ENCODE measurements at regions not wholly inside any gene's neighbourhood (a gene's known extent, or its start where the extent isn't known, plus 50 kb on each side); places are given as distances from the start of the nearest gene placed in this dataset.
"Not testable (repeated sequence)": the region's sequence is repeated elsewhere in the genome, so short reads cannot be mapped to it uniquely, and the experiment has no call there.

DNA sequence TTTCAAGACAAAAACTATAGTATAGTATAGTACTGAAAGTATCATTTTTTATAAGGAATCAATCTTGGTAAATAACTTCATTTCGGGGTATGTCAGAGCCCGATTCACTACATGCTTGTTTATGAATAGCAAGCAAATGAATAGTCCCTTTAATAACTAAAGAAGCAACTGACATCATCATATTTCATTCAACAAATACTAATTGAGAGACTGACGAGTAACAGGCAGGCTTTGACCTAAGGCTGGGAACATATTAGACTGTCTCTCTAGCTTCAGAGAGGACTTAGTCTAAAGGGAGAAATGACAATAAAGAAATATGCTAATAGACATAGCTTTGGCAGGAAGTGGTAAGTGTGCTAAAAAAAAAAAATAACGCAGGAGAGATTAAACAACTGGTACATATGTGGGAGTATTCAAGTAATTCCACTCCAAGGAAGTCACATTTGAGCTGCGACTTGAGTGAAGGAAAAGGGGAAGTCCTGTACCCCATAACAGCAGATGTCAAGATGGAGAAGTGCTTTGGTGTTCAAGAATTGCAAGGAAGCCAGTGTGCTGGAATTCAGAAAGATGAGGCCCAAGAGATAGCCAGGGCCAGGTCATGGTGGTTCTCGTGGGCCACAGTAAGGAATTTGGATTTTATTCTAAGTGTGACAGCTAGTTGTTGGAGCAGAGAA is 284.9 kb downstream of the FBXO8 start:
- no peaks in the 10 kb centered on the region for H3K36me3 Mint-ChIP-seq
- H3K27ac Mint-ChIP-seq, result no peak overlapping the region
- no peak overlapping the region for H3K4me3 Mint-ChIP-seq
- no peak for DNase-seq
- peaks cover 0 to 9% (median 6%) of the 10 kb centered on the region in 6 donors for H3K9me3 Mint-ChIP-seq
- peaks cover 0 to 3% (median 2%) of the 10 kb centered on the region in 3 donors for H3K27me3 Mint-ChIP-seq (ENCODE audit: low read depth in 3 of 3)
- H3K4me1 Mint-ChIP-seq, result no peaks in the 10 kb centered on the region

DNA sequence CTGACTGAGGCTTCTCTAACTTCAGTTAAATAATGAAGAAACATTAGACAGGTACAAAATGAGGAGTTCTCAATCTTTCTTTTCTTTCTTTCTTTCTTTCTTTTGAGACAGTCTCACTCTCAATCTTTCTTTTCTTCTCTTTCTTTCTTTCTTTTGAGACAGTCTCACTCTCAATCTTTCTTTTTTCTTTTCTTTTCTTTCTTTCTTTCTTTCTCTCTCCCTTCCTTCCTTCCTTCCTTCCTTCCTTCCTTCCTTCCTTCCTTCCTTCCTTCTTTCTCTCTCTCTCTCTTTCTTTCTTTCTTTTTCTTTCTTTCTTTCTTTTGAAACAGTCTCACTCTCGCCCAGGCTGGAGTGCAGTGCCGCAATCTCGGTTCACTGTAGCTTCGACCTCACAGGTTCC is 287.7 kb downstream of the FBXO8 start:
- DNase-seq; H3K36me3 Mint-ChIP-seq; H3K4me1 Mint-ChIP-seq; H3K27me3 Mint-ChIP-seq (ENCODE audit: low read depth in 3 of 3); H3K9me3 Mint-ChIP-seq; H3K27ac Mint-ChIP-seq; H3K4me3 Mint-ChIP-seq: not testable (repeated sequence)

DNA sequence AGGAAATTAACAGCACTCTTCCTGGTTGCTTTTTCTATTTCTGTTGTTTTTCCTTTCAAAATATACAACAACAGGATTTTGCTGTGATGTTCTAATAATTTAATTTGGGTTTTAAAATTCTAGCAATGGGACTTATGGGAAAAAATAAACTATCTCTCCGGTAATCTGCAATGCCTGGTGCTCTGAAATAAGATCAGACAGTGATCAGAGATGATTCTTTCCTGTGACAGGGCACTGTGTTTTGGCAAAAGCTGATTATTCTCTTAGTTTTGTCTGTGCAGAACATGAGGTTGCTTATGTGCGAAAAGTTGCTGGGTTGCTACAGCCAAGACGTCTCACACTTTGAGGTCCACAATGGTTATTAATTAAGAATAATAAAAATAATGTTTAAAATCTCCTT is 291.7 kb downstream of the FBXO8 start:
- H3K27ac Mint-ChIP-seq, result no peak overlapping the region
- no peak overlapping the region for H3K4me3 Mint-ChIP-seq
- no peaks in the 10 kb centered on the region for H3K36me3 Mint-ChIP-seq
- H3K27me3 Mint-ChIP-seq (ENCODE audit: low read depth in 3 of 3), result peaks cover 0 to 5% (median 2%) of the 10 kb centered on the region in 3 donors
- DNase-seq, result no peak
- peaks cover 0 to 7% (median 4%) of the 10 kb centered on the region in 6 donors for H3K9me3 Mint-ChIP-seq
- no peaks in the 10 kb centered on the region for H3K4me1 Mint-ChIP-seq

DNA sequence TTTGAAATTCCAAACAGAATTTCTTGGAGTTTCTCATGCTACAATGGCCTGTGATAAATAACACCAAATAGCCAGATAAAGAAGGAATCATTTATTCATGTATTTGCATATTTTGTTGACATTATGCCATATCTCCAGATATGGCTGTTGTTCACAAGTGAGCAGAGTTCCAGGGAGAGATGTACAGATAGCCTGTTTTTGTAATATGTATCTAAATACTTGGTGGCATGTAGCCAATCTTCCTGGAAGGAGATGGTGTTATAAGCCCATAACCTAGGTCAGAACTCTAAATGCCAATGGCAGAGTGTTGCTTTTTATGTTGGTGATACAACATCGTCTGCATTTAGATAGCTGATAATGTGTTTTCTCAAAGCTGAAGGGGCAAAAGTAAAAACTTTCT is 292.2 kb downstream of the FBXO8 start:
- H3K9me3 Mint-ChIP-seq, result peaks cover 0 to 9% (median 4%) of the 10 kb centered on the region in 6 donors
- H3K36me3 Mint-ChIP-seq, result no peaks in the 10 kb centered on the region
- H3K4me1 Mint-ChIP-seq, result no peaks in the 10 kb centered on the region
- H3K4me3 Mint-ChIP-seq, result no peak overlapping the region
- no peak overlapping the region for H3K27ac Mint-ChIP-seq
- H3K27me3 Mint-ChIP-seq (ENCODE audit: low read depth in 3 of 3), result peaks cover 0 to 5% (median 2%) of the 10 kb centered on the region in 3 donors
- DNase-seq, result no peak

DNA sequence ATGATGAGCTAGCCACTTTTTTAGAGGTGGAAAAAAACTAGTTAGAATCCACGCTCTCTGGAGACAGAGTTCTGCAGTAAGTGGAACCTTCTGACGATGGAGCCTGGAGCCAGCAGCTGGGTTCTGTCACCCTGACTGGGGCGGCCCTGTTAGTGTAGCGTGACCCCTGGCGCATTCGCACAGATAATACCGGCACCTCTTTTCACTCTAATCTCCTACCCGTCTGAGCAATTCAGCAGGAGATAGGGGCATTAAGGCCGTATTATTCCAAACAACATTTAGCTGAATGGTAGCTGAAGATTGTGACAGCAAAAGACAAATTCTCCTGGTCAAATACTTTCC is 292.6 kb downstream of the FBXO8 start:
- peaks cover 0 to 3% (median 2%) of the 10 kb centered on the region in 3 donors for H3K27me3 Mint-ChIP-seq (ENCODE audit: low read depth in 3 of 3)

DNA sequence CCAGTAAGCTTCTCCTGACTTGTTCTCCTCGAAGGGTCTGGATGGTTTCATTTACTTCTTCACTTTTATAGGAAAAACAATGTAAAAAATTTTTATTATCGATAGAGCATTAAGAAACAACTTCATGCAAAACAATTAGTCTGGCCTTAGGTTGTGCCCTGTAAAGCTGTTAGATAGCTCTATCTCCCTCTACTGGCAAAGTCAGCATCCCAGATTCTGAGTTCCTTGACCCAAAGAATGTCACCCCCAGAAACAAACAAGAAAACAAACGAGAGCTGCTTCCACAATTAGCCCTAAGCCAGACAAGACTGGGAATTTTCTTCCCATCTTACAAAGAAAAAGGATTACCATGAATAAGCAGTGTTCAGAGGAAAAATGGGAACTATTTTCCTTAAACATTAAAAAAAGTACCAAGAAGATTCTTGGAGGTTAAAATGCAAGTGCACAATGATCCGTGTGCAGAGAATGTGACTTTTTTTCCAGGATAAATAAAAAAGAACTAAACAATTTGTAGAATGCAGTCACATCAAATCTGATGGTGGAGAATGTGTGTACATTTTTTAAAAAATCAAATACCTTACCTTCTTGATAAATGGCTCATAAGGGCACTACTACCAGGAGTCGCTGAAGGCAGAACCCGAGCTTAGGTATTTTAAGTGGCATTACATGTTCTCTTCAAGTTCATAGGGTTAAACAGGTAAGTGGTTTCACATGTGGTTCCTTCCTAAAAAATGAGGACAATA is 293.2 kb downstream of the FBXO8 start:
- Mint-ChIP-seq H3K27ac (no peak overlapping the region), H3K27me3 (ENCODE audit: low read depth in 3 of 3) (peaks cover 0 to 2% (median under 1%) of the 10 kb centered on the region in 3 donors), H3K4me3 (no peak overlapping the region), H3K9me3 (peaks cover 0 to 9% (median 3%) of the 10 kb centered on the region in 6 donors), H3K36me3 (no peaks in the 10 kb centered on the region), H3K4me1 (no peaks in the 10 kb centered on the region)
- DNase-seq, result no peak

More for the DNA sequence above, 292.6 kb downstream of the FBXO8 start:
- no peak for DNase-seq
- Mint-ChIP-seq H3K4me1 (no peaks in the 10 kb centered on the region), H3K4me3 (no peak overlapping the region), H3K36me3 (no peaks in the 10 kb centered on the region), H3K9me3 (peaks cover 0 to 9% (median 4%) of the 10 kb centered on the region in 6 donors), H3K27ac (no peak overlapping the region)

DNA sequence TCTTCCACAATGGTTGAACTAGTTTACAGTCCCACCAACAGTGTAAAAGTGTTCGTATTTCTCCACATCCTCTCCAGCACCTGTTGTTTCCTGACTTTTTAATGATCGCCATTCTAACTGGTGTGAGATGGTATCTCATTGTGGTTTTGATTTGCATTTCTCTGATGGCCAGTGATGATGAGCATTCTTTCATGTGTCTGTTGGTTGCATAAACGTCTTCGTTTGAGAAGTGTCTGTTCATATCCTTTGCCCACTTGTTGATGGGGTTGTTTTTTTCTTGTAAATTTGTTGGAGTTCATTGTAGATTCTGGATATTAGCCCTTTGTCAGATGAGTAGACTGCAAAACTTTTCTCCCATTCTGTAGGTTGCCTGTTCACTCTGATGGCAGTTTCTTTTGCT is 319.9 kb downstream of the FBXO8 start:
- H3K27me3 Mint-ChIP-seq (ENCODE audit: low read depth in 3 of 3); H3K4me1 Mint-ChIP-seq; H3K36me3 Mint-ChIP-seq; DNase-seq; H3K27ac Mint-ChIP-seq; H3K4me3 Mint-ChIP-seq: not testable (repeated sequence)
- peaks cover 0 to 12% (median 4%) of the 10 kb centered on the region in 6 donors for H3K9me3 Mint-ChIP-seq

DNA sequence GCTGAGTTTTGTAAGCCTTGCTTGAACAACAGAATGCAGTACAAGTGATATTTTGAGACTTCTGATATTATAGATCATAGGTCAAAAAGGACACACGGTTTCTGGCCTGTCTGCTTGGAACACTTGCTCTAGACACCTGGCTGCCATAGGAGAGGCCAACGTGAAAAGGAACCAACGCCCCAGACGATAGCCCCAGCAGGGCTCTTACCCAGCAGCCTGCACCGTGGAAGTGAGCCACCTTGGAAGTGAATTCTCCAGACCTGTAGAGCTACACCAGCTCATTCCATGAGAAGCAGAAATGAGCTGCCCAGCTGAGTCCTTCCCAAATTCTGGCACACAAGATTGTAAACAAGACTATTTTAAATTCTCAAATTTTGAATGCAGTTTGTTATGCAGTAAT is 323.1 kb downstream of the FBXO8 start:
- Mint-ChIP-seq H3K27ac (no peak overlapping the region), H3K36me3 (no peaks in the 10 kb centered on the region), H3K9me3 (peaks cover 0 to 5% (median 3%) of the 10 kb centered on the region in 6 donors), H3K4me3 (no peak overlapping the region), H3K27me3 (ENCODE audit: low read depth in 3 of 3) (no peaks in the 10 kb centered on the region), H3K4me1 (no peaks in the 10 kb centered on the region)
- no peak for DNase-seq

DNA sequence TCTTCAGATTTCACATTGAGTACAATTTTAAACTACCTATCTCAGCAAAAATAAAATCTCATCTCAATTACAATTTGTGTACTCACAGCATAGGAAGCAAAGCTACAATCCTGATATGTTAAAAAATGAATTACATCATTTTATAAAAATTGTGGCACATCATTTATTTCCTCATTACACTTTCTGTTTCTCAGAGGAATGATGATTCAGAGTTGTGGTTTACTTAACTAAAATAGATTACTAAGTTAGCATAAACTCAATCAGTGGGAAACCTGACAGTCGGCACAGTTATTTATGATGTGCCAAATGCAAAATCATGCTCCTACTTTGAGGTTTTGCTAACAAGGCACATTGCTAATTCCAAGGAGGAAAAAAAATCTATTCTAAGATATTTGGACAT is 325.0 kb downstream of the FBXO8 start:
- Mint-ChIP-seq H3K4me3 (no peak overlapping the region), H3K27me3 (ENCODE audit: low read depth in 3 of 3) (no peaks in the 10 kb centered on the region), H3K9me3 (peaks cover 0 to 4% (median 3%) of the 10 kb centered on the region in 6 donors), H3K4me1 (no peaks in the 10 kb centered on the region), H3K27ac (no peak overlapping the region), H3K36me3 (no peaks in the 10 kb centered on the region)
- no peak for DNase-seq

DNA sequence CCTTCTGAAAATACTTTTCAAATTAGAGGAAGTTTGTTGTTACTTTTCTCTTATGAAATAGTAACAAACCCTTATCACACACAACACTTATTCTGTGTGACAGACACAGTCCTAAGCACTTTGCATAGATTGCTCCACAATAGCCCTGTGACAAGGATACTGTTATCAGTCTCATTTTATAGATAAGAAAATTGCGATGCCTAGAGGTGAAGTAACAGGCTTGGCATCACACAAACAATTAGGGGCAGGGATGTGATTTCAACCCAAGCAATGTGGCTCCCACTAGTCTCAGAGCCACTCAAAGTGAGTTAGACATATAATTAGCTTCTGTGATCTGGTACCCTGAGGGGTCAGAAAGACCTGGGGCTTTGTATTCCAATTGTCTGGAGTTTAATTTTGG is 339.9 kb downstream of the FBXO8 start:
- Mint-ChIP-seq H3K27me3 (ENCODE audit: low read depth in 3 of 3) (peaks cover 0 to 3% (median 0%) of the 10 kb centered on the region in 3 donors), H3K36me3 (no peaks in the 10 kb centered on the region)

DNA sequence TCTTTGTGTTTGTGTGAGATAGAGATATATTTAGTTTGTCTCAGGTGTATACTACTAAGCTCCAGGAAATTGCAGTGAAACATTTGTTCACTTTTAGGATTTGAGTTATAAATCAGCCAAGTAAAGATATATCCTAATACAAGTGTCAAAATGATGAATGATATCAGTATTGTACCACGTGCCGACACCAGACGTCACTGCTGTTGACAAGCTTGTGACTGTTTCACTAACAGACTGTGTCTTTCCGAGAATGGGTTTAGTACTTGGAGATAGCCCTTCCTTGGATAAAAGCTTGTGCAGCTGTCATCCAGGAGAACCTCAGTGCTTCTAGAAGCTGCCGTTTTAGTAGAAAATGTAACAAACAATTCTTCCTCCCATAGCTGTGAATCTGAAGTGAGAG is 343.3 kb downstream of the FBXO8 start:
- no peak overlapping the region for H3K27ac Mint-ChIP-seq
- no peak overlapping the region for H3K4me3 Mint-ChIP-seq
- no peak for DNase-seq
- H3K27me3 Mint-ChIP-seq (ENCODE audit: low read depth in 3 of 3), result peaks cover 0 to 3% (median 3%) of the 10 kb centered on the region in 3 donors
- H3K36me3 Mint-ChIP-seq, result no peaks in the 10 kb centered on the region
- peaks cover 2 to 8% (median 4%) of the 10 kb centered on the region in 6 donors for H3K9me3 Mint-ChIP-seq
- H3K4me1 Mint-ChIP-seq, result no peaks in the 10 kb centered on the region

More for the DNA sequence above, 339.9 kb downstream of the FBXO8 start:
- DNase-seq, result no peak
- Mint-ChIP-seq H3K4me1 (no peaks in the 10 kb centered on the region), H3K4me3 (no peak overlapping the region), H3K9me3 (peaks cover 0 to 5% (median under 1%) of the 10 kb centered on the region in 6 donors), H3K27ac (no peak overlapping the region)

DNA sequence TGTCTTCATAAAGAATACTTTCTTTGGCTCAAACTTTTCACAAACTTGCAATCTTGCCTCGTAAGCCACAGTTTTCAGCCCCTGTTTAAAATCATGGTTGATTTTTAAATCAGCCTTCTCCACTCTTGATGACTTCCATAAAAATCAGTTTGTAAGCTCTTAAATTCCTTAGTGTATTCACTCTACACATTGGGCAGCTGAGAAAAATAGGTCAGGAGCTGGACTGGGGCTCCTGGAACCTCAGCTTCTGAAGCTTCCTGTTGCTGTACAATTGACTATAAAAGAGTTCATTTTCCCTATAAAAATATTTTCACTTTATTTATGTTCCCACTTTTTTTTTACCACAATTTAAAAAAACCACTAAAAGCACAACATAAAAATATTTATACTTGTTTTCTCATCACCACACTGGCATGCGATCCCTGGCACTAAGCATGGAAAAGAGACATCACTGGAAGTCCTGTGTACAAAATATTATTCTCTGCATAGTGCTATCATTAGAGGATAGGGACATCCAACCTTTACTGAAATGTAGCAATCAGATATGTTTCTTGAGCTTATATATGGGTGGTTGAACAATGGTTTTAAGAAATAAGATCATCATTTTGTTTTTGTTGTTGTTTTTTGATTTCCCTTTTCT is 345.7 kb downstream of the FBXO8 start:
- Mint-ChIP-seq H3K27me3 (ENCODE audit: low read depth in 3 of 3) (peaks cover 0 to 3% (median 3%) of the 10 kb centered on the region in 3 donors), H3K4me3 (no peak overlapping the region), H3K27ac (no peak overlapping the region), H3K36me3 (no peaks in the 10 kb centered on the region), H3K4me1 (no peaks in the 10 kb centered on the region), H3K9me3 (peaks cover 0 to 8% (median 4%) of the 10 kb centered on the region in 6 donors)
- DNase-seq, result no peak

DNA sequence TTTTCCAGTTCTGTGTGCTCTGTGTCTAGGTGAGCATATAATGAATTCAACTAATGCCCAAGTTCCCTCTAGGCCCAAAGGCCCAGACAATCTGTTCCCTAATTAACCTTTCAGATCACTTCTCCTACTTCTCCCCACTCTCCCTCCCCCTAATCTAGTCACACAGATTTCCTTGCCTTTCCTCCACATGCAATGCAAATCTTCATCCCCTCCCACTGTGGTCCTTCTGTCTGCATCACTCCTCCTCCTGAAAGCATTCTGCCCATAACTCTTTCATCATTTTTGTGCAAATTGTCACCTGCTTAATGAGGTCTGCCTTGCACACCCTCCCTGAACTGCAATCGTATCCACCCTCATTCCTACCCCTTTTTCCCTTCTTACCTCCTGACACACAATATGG is 346.6 kb downstream of the FBXO8 start:
- H3K4me1 Mint-ChIP-seq, result no peaks in the 10 kb centered on the region
- H3K27me3 Mint-ChIP-seq (ENCODE audit: low read depth in 3 of 3), result peaks cover 0 to 3% (median 3%) of the 10 kb centered on the region in 3 donors
- H3K27ac Mint-ChIP-seq, result no peak overlapping the region
- H3K36me3 Mint-ChIP-seq, result no peaks in the 10 kb centered on the region
- peaks cover under 1 to 8% (median 4%) of the 10 kb centered on the region in 6 donors for H3K9me3 Mint-ChIP-seq
- no peak overlapping the region for H3K4me3 Mint-ChIP-seq
- DNase-seq, result no peak
